Hypothalamus (tissue), 51 donors: ENCODE measurements at regions not wholly inside any gene's neighbourhood (a gene's known extent, or its start where the extent isn't known, plus 50 kb on each side); places are given as distances from the start of the nearest gene placed in this dataset.
"Not testable (repeated sequence)": the region's sequence is repeated elsewhere in the genome, so short reads cannot be mapped to it uniquely, and the experiment has no call there.

Experiments used
- DNase-seq, 51 donors: peaks; one replicate each; lab custom pipeline; 2025; lab: John Stamatoyannopoulos, UW

DNA sequence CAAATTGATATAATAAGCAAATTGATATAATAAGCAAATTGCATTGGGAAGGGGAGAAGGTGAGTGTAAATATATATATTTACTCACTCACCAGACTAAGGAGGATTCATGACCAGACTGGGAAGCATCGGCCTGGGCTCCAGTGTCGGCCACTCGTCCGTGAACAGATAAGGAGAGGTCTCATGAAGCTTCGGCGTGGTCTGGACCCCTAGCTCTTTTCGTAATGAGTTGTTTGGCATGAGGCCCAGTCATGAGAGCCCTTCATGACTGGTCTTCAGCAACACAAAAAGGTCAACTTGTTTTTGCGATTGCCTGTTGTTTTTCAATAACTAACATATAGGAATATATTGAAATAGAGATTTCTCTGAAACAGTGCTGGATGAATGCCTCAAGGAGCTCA, 222.9 kb upstream of the KCNK2 start:
- DNase-seq: no peak

DNA sequence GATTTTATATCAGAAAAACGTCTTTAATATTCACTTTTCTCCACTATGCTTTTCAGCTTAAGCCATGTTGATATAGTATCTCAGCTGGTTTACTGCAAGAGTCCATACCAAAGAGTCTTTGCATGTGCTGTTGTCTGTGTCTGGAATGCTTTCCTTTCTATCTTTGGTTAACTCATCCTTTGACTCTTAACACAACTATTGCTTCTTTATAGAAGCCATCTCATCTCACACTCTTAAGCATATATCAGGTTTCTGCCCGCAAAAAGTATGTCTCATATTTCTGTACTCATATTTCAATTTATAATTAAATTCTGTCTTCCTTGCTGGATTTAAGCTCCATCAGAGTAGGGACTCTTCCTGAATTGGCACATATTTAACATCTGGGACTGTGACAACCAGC, 220.9 kb upstream of the KCNK2 start:
- no peak for DNase-seq

- no peak for DNase-seq
Observed at GRCh38 chr1:214862421-214862820, 220.1 kb upstream of the KCNK2 start.

GRCh38 chr1:214864896-214865688, 217.4 kb upstream of the KCNK2 start:
- no peak for DNase-seq

DNA sequence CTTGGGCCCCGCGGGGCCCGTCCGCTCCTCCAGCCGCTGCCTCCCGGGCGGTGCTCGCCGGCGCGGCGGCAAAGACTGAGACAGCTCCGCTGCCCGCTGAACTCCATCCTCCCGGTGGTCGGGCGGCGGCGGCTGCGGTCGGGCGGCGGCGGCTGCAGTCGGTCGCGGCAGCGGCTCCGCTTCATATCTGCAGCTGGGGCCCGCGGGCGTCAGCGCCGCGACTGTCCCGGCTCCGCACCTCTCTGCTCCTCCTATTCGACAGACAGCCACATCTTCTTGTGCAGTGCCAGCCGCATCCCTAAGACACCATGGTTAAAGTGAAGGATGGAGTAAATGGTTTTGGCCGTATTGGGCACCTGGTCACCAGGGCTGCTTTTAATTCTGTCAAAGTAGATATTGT, 212.1 kb upstream of the KCNK2 start:
- not testable (repeated sequence) for DNase-seq

- no peak for DNase-seq
Observed at GRCh38 chr1:214880956-214881355, 201.6 kb upstream of the KCNK2 start.

DNA sequence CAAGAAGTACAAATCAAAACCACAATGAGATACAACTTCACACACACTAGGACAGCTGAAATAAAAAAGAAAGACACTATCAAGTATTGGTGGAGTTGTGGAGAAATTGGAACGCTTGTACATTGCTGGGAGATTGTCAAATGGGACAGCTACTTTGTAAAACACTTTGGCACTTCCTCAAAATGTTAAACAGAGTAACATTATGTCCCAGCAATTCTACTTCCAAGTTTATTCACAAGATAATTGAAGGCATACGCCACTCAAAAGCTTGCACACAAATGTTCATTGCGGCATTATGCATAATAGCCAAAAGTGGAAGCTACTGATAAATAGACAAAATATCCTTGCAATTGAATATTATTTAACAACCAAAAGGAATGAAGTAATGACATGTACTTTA, 199.9 kb upstream of the KCNK2 start:
- DNase-seq: no peak

- no peak for DNase-seq
Observed at GRCh38 chr1:214895011-214895600, 187.4 kb upstream of the KCNK2 start.

GRCh38 chr1:214896921-214897320, 185.6 kb upstream of the KCNK2 start:
- DNase-seq: no peak

DNA sequence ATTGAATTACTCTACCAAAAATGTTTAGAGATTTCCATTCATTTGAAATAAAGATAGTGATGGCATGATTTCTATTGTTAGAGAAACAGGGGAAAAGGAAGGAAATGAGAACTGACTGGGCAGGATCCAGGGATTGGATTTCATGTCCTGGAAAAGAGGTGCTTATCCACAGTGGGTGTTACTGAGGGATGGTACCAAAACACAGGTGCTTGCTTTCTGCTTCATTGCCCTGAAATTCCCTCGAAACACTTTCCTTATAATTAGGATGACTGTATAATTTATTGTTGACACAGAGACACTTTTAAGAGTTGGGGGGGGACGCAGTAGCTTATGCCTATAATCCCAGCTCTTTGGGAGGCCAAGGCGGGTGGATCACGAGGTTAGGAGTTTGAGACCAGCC, 185.0 kb upstream of the KCNK2 start:
- no peak for DNase-seq

GRCh38 chr1:214898161-214898560, 184.4 kb upstream of the KCNK2 start:
- DNase-seq: no peak

DNA sequence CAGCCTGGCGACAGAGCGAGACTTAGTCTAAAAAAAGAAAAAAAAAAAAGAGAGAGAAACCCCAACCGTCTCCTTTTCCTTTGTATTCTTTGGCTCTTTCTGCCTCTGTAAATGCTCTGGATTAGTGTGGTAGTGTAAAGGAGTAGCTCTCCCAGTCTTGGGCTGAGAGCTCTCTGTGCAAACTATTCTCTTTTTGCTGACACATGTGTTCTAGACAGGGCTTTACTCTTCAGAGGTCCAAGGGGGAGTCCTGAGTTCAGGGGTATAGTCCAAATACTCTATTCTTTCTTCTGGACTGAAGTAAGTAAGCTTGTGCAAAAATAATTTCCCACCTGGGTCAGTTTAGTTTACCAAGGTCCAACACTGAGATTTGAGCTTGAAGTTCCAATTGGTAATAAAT, 183.8 kb upstream of the KCNK2 start:
- no peak for DNase-seq

GRCh38 chr1:214899908-214900460, 182.6 kb upstream of the KCNK2 start:
- no peak for DNase-seq

DNA sequence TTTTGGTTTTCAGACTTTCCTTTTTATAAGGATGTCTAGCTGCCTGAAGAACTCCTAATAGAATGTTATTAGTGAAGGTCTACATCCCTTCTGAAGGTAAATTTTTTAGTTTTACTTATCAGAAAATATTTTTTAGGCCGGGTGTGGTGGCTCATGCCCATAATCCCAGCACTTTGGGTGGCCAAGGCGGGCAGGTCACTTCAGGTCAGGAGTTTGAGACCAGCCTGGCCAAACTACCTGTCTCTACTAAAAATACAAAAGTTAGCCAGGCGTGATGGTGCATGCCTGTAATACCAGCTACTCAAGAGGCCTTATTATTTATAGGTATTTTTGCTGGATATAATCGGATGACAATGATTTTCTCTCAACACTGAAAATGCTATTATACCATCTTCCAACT, 181.9 kb upstream of the KCNK2 start:
- no peak for DNase-seq

- DNase-seq: no peak
Observed at GRCh38 chr1:214901718-214902117, 180.8 kb upstream of the KCNK2 start.

DNA sequence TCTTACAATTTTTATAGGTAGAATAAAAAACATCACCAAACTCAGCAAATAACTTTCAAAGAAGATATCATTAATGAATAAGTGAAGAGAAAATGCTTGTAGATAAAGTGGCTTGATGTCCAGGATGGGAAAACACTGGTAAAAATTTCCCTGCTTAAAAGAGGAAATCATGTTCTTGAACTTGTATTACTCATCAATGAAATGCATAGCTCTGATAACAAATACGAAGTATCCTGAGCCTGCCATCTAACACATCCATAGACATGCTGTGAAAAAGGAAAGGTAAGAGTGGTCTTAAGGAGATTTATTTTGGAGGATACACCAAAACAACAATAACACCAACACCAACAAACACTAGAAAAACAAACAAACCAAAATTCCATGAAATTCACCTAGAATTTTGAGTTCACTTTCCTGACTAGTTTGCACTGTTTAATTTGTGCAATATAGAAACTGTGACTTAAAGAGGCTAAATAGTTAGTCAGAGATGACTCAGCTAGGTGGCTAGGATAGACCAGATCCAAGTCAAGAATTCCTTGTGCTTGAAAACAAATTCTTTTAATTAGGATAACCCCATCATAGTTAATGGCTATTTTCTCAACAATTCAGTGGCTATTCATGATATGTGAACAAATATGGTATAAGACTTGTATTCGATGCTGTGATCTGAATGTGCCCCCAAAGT, 179.8 kb upstream of the KCNK2 start:
- DNase-seq: no peak

DNA sequence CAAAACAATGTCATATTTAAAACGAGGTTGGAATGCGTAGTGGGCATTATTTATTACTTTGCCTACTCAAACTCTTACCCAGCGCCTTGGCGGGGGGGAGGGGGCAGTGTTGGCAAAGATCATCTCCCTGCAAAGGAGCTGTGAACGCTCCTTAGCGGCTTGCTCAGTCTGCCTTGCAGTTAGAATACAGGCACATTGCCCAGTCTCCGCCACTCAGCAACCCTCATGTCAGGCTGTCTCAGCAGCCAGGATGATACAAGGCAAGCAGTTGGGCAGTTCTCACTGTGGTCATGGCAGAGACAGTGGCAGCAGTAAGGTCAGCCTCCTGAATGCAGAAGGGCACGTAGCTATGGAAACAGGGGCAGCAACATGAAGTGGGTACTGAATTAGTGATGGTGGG, 170.4 kb upstream of the KCNK2 start:
- DNase-seq: peak in 6 of 51 donors; percentile 0 to 23 (median 1)

DNA sequence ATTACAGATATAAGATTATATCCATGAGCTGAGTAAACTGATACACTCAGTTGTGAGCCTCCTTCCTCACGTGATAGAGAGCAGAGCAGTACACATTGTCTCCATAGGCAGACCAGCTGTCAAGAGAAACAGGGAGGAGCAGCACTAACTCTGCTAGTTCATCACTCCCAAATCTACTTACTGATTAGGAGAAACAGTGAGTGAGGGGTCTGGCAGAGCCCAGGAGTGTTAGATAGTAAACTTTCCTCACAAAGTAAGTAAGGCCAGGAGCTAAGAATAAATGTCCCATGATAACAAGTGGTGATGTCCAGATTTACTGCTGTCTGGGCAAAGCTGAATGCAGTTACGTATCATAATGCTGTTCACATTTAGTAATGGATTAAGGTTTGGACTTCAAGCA, 168.6 kb upstream of the KCNK2 start:
- DNase-seq: no peak

- DNase-seq: no peak
Observed at GRCh38 chr1:214917081-214917635, 165.4 kb upstream of the KCNK2 start.

GRCh38 chr1:214918745-214919144, 163.8 kb upstream of the KCNK2 start:
- no peak for DNase-seq

DNA sequence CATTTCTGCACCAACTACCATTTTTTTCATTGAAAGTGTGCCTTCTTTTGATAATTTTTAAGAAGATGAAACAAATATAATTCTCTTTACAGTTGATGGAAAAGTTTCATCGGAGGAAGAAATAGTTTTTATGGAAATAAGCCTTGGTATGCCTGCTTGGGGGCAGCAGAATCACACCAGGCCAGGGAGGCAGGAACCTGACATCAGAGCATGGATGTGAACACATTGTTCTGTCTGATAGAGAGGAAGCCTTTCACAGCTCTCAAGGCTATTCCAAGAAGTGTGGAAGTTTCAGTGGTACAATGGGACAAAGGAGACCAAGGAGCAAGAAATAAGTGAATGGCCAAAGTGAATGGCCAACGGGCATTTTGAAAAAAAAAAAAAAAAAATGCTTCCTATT, 162.2 kb upstream of the KCNK2 start:
- no peak for DNase-seq
